Left lung (tissue), 4 donors: ENCODE measurements at regions not wholly inside any gene's neighbourhood (a gene's known extent, or its start where the extent isn't known, plus 50 kb on each side); places are given as distances from the start of the nearest gene placed in this dataset.

ENCODE experiments used
- ATAC-seq: fragments of 200-7000 bp; cut with Tn5 transposase; one replicate; pipeline ENCODE4 v1.9.1; 2020; ENCODE audit warnings: moderate library complexity
- DNase-seq, 4 donors: peaks; one replicate each; pipeline ENCODE4 v3.0.0-alpha.2; 2013 to 2020
- H3K27ac ChIP-seq, 2 donors: fragments of 200-600 bp; sonication (generic) in 1 of 2; one replicate each; pipeline versions ENCODE4 v1.5.0 to v1.8.0; 2020 to 2021
- H3K27me3 ChIP-seq, 2 donors: fragments of 200-600 bp; sonication (generic) in 1 of 2; one replicate each; pipeline versions ENCODE4 v1.5.0 to v1.8.0; 2020 to 2021
- H3K36me3 ChIP-seq, 2 donors: fragments of 200-600 bp; sonication (generic) in 1 of 2; one replicate each; pipeline versions ENCODE4 v1.5.0 to v1.8.0; 2020 to 2021
- H3K4me1 ChIP-seq, 2 donors: fragments of 200-600 bp; one replicate each; pipeline ENCODE4 v1.8.0; 2021
- H3K4me3 ChIP-seq, 2 donors: fragments of 200-600 bp; sonication (generic) in 1 of 2; one replicate each; pipeline versions ENCODE4 v1.5.0 to v1.8.0; 2020 to 2021; ENCODE audit warnings: mild to moderate bottlenecking in 1 of 2
- H3K9me3 ChIP-seq, 2 donors: fragments of 200-600 bp; sonication (generic) in 1 of 2; one replicate each; pipeline versions ENCODE4 v1.5.0 to v1.8.0; 2020 to 2021
- intact Hi-C, 2 donors: fragments of 100-400 bp; cut with DNase I; formaldehyde crosslinking; loops; one replicate each; pipeline versions ENCODE4 v1.11.2 to v1.14.2; 2022
- TF ChIP-seq, protein P1 (sequence below), 2 donors: fragments of 200-600 bp; sonication (generic) in 1 of 2; IDR thresholded peaks; one replicate each; pipeline versions ENCODE4 v1.5.0 to v1.8.0; 2021; ENCODE audit warnings: antibody characterized with exemption in 2 of 2
- donor health status: DM: no; HTN: yes; CAD: no.
- donor health status: DM: no; HTN: no; CAD: no.

GRCh38 chr11:92867913-92868619 is 101.4 kb upstream of the MTNR1B start:
- DNase-seq (no peak), ATAC-seq (no peak)
- TF ChIP-seq, protein P1, sequence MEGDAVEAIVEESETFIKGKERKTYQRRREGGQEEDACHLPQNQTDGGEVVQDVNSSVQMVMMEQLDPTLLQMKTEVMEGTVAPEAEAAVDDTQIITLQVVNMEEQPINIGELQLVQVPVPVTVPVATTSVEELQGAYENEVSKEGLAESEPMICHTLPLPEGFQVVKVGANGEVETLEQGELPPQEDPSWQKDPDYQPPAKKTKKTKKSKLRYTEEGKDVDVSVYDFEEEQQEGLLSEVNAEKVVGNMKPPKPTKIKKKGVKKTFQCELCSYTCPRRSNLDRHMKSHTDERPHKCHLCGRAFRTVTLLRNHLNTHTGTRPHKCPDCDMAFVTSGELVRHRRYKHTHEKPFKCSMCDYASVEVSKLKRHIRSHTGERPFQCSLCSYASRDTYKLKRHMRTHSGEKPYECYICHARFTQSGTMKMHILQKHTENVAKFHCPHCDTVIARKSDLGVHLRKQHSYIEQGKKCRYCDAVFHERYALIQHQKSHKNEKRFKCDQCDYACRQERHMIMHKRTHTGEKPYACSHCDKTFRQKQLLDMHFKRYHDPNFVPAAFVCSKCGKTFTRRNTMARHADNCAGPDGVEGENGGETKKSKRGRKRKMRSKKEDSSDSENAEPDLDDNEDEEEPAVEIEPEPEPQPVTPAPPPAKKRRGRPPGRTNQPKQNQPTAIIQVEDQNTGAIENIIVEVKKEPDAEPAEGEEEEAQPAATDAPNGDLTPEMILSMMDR (IDR thresholded peaks at IDR 0.05), result no peak
- no peaks in the 10 kb centered on the region for H3K36me3 ChIP-seq
- no peak overlapping the region for H3K4me3 ChIP-seq
- intact Hi-C loops, result no loop called here
- no peaks in the 10 kb centered on the region for H3K4me1 ChIP-seq
- H3K9me3 ChIP-seq, result no peaks in the 10 kb centered on the region
- H3K27me3 ChIP-seq, result no peaks in the 10 kb centered on the region
- no peak overlapping the region for H3K27ac ChIP-seq

- ATAC-seq, result no peak
- Histone ChIP-seq H3K4me1 (no peaks in the 10 kb centered on the region), H3K27me3 (no peaks in the 10 kb centered on the region), H3K4me3 (no peak overlapping the region), H3K36me3 (no peaks in the 10 kb centered on the region), H3K27ac (no peak overlapping the region), H3K9me3 (no peaks in the 10 kb centered on the region)
- intact Hi-C loops, result no loop called here
- TF ChIP-seq, protein P1 (IDR thresholded peaks at IDR 0.05), result no peak
- no peak for DNase-seq
Measured at GRCh38 chr11:92869716-92870115, 99.7 kb upstream of the MTNR1B start.

DNA sequence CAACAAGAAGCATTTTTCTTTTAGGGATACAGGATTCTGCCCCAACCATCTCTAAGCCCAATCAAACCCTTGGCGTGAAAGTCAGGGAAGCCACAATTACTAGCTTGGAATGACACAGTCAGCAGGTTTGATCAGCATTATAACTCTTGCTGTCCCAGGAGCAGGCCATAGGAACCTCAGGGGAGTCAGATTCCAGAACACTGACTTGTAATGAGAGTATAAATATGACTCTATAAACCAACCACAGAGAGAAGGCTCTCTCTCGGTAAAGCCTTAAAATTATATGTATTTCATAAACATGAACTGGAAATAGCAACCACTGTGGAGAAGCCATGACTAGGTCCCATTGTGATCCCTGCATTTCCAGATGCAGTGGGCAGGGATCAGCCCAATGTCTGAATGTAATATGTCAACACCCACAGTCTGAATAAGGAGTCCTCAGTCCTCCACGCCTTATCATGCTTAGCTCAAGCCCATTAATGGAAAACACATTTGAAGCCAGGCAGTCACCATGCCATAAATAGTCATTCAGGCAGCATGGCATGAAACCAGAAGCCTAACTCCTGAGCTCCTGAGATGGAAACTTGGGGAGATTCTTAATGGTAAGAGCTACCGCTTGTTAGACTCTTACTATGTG is 99.1 kb upstream of the MTNR1B start:
- no peaks in the 10 kb centered on the region for H3K27me3 ChIP-seq
- no peak overlapping the region for H3K4me3 ChIP-seq
- no peak overlapping the region for H3K27ac ChIP-seq
- H3K9me3 ChIP-seq, result no peaks in the 10 kb centered on the region
- TF ChIP-seq, protein P1 (IDR thresholded peaks at IDR 0.05), result no peak
- no peaks in the 10 kb centered on the region for H3K36me3 ChIP-seq
- H3K4me1 ChIP-seq, result no peaks in the 10 kb centered on the region
- no peak for DNase-seq
- ATAC-seq, result no peak
- intact Hi-C loops, result no loop called here

DNA sequence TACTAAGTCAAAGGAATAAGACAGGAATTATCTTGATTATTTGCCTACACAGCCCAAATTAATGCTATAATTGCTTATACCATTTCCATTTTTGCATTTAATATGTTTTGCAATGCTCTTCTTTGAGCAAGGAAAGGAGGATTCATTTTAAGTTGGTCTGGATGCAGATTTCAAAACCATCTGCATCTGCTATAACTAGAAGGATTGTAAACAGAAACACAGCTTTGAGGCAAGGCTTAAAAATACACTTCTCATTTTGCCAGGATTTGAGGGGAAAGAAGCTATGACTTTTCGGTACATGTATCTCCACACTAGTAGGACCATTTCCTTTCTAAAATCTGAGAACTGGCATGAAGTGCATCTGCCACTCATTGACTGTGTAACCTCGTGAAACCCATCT is 95.9 kb upstream of the MTNR1B start:
- no peaks in the 10 kb centered on the region for H3K4me1 ChIP-seq
- H3K36me3 ChIP-seq, result no peaks in the 10 kb centered on the region
- intact Hi-C loops, result no loop called here
- H3K27ac ChIP-seq, result no peak overlapping the region
- no peak overlapping the region for H3K4me3 ChIP-seq
- H3K9me3 ChIP-seq, result no peaks in the 10 kb centered on the region
- no peak for ATAC-seq
- H3K27me3 ChIP-seq, result no peaks in the 10 kb centered on the region
- TF ChIP-seq, protein P1 (IDR thresholded peaks at IDR 0.05), result no peak
- DNase-seq, result no peak

DNA sequence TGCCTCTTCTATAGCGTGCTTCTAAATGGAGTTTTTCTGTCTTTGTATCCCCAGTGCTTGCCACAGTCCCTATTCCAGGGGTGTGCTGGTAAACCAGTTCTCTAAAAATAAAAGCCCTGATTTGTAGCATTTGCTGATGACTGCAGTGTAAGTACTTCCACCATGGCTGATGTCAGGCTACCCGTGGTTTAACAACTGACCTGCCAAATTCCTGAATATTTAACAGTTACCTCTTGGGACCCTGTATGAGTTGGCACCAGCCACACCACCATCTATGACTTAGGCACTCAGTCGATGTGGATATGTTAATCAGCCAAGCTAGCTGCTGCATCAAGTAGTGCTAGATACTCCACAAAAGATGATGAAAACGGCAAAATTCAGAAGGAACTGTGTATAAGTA is 94.0 kb upstream of the MTNR1B start:
- H3K27me3 ChIP-seq, result no peaks in the 10 kb centered on the region
- no peaks in the 10 kb centered on the region for H3K9me3 ChIP-seq
- ATAC-seq (no peak), DNase-seq (no peak)
- TF ChIP-seq, protein P1 (IDR thresholded peaks at IDR 0.05), result no peak
- H3K4me3 ChIP-seq, result no peak overlapping the region
- no peak overlapping the region for H3K27ac ChIP-seq
- H3K4me1 ChIP-seq, result no peaks in the 10 kb centered on the region
- intact Hi-C loops, result no loop called here
- H3K36me3 ChIP-seq, result no peaks in the 10 kb centered on the region
